Subcutaneous abdominal adipose tissue (tissue), 5 donors: ENCODE measurements at regions not wholly inside any gene's neighbourhood (a gene's known extent, or its start where the extent isn't known, plus 50 kb on each side); places are given as distances from the start of the nearest gene placed in this dataset.

Experiments
- H3K27ac ChIP-seq: one replicate; pipeline ENCODE4 v1.7.0; 2013; ENCODE audit warnings: low read depth, mild to moderate bottlenecking, inconsistent platforms, low read length, moderate library complexity
- H3K27me3 ChIP-seq, 5 donors: one replicate each; pipeline ENCODE4 v1.7.0; 2013; ENCODE audit warnings: low read length in 5 of 5, inconsistent platforms in 1 of 5; ENCODE audit not compliant: control insufficient read depth in 5 of 5, insufficient read depth in 4 of 5
- H3K36me3 ChIP-seq, 5 donors: one replicate each; pipeline ENCODE4 v1.7.0; 2013; ENCODE audit warnings: low read length in 5 of 5; ENCODE audit not compliant: control insufficient read depth in 5 of 5, insufficient read depth in 5 of 5
- H3K4me1 ChIP-seq, 5 donors: one replicate each; pipeline ENCODE4 v1.7.0; 2013; ENCODE audit warnings: low read length in 5 of 5, mild to moderate bottlenecking in 3 of 5, moderate library complexity in 1 of 5; ENCODE audit not compliant: control insufficient read depth in 5 of 5, insufficient read depth in 5 of 5
- H3K4me3 ChIP-seq, 5 donors: one replicate each; pipeline ENCODE4 v1.7.0; 2013; ENCODE audit warnings: low read length in 5 of 5, low read depth in 1 of 5
- H3K9ac ChIP-seq, 5 donors: one replicate each; pipeline ENCODE4 v1.7.0; 2013; ENCODE audit warnings: low read length in 5 of 5, mild to moderate bottlenecking in 4 of 5, moderate library complexity in 3 of 5
- H3K9me3 ChIP-seq, 5 donors: one replicate each; pipeline ENCODE4 v1.7.0; 2013; ENCODE audit warnings: low read length in 5 of 5; ENCODE audit not compliant: control insufficient read depth in 5 of 5
- donor health status: healthy.
- donor health status: healthy.
- donor health status: healthy.
- donor health status: healthy.
- donor health status: healthy.

- Histone ChIP-seq H3K36me3 (no peaks in the 10 kb centered on the region), H3K4me1 (no peaks in the 10 kb centered on the region), H3K27me3 (no peaks in the 10 kb centered on the region), H3K9ac (no peak overlapping the region), H3K9me3 (peaks cover 0 to 2% (median 0%) of the 10 kb centered on the region in 5 donors), H3K4me3 (no peak overlapping the region), H3K27ac (no peak overlapping the region)
Observed at GRCh38 chr4:97498875-97499274, 644.4 kb downstream of the STPG2 start.

- no peak overlapping the region for H3K27ac ChIP-seq
- H3K36me3 ChIP-seq: no peaks in the 10 kb centered on the region
- no peaks in the 10 kb centered on the region for H3K4me1 ChIP-seq
- no peak overlapping the region for H3K4me3 ChIP-seq
- peaks cover 0 to 2% (median 0%) of the 10 kb centered on the region in 5 donors for H3K9me3 ChIP-seq
- no peak overlapping the region for H3K9ac ChIP-seq
- H3K27me3 ChIP-seq: no peaks in the 10 kb centered on the region
Observed at GRCh38 chr4:97500423-97500822, 642.9 kb downstream of the STPG2 start.

DNA sequence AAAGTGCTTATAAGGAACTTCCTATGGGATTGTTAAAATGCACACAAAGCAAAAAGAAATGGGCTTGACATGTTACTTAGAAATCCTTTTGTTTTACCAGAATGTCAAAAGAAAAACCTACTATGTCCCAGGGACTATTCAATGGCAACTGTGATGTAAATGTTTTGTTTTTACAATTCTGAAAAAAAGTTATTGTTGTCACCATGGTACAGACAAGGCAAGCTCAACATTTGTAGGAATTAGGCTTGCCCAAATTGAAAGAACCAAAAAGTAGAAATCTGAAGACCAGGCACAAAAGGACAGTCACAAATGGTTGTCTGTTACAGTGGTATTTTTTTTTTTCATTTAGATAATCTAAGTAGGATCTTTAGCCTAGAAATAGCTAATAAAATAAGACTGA, 638.6 kb downstream of the STPG2 start:
- Histone ChIP-seq H3K4me1 (no peaks in the 10 kb centered on the region), H3K9ac (no peak overlapping the region), H3K9me3 (peaks cover 0 to 2% (median 0%) of the 10 kb centered on the region in 5 donors), H3K27ac (no peak overlapping the region), H3K4me3 (no peak overlapping the region), H3K36me3 (no peaks in the 10 kb centered on the region), H3K27me3 (no peaks in the 10 kb centered on the region)

DNA sequence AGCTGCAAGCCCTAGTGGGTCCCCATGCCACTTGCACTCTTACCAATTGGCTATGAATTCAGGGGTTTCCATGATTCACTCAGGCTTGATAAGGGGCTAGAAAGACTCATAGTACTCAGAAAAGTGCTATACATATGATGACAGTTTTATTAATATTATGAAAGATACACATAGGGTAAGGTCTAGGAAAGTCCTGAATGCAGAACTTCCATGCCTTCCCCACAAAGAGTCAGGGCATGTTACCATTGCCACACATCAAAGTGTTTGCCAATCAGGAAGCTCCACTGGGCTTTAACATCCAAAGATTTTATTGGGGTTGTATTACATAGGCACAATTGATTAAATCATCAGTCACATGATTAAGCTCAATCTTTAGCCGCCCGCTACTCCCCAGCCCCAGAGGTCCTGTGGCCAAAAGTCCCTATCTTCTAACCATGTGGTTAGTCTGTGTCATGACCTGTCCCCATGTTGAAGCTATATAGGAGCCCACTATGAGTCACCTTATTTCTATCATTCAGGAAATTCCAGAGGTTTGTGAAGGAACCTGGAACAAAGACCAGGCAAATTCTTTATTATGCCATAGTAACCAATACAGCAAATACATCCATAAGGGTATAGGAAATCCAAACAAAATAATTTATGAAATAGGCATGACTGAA, 635.6 kb downstream of the STPG2 start:
- Histone ChIP-seq H3K9ac (no peak overlapping the region), H3K27me3 (no peaks in the 10 kb centered on the region), H3K4me3 (no peak overlapping the region), H3K9me3 (no peaks in the 10 kb centered on the region), H3K27ac (no peak overlapping the region), H3K4me1 (no peaks in the 10 kb centered on the region), H3K36me3 (no peaks in the 10 kb centered on the region)
